WERI-Rb-1 (cell line): ENCODE measurements at regions not wholly inside any gene's neighbourhood (a gene's known extent, or its start where the extent isn't known, plus 50 kb on each side); places are given as distances from the start of the nearest gene placed in this dataset.
"Not testable (repeated sequence)": the region's sequence is repeated elsewhere in the genome, so short reads cannot be mapped to it uniquely, and the experiment has no call there.

ENCODE experiments used
- DNase-seq: peaks from one replicate; pipeline ENCODE4 v3.0.0-alpha.2; 2020
- H3K27ac ChIP-seq: fragments of 250-450 bp; sonication (Bioruptor Pico); 2 replicates; pipeline ENCODE4 v1.5.1; 2020; ENCODE audit warnings: mild to moderate bottlenecking, moderate library complexity
- H3K27me3 ChIP-seq: fragments of 250-450 bp; sonication (Bioruptor Pico); 2 replicates; pipeline ENCODE4 v1.5.1; 2021; ENCODE audit warnings: mild to moderate bottlenecking, low read depth, moderate library complexity; ENCODE audit not compliant: insufficient read depth, severe bottlenecking
- H3K36me3 ChIP-seq: fragments of 250-450 bp; sonication (Bioruptor Pico); 2 replicates; pipeline ENCODE4 v1.5.1; 2020; ENCODE audit warnings: mild to moderate bottlenecking, moderate library complexity
- H3K4me3 ChIP-seq: 2 replicates; pipeline ENCODE4 v1.5.1; 2011; ENCODE audit warnings: low read depth, mild to moderate bottlenecking, control low read depth, low read length
- H3K9me3 ChIP-seq: fragments of 250-450 bp; sonication (Bioruptor Pico); 2 replicates; pipeline ENCODE4 v1.5.1; 2021; ENCODE audit warnings: mild to moderate bottlenecking, moderate library complexity; ENCODE audit not compliant: severe bottlenecking
- CTCF ChIP-seq: IDR thresholded peaks from 2 replicates; pipeline ENCODE4 v1.5.1; 2011; ENCODE audit warnings: low read depth, mild to moderate bottlenecking, control low read depth, inconsistent platforms, low read length

GRCh38 chrX:63417649-63418048, 66.5 kb upstream of the SPIN4 start:
- DNase-seq, result no peak
- H3K36me3 ChIP-seq, result no peaks in the 10 kb centered on the region
- H3K4me3 ChIP-seq, result no peak overlapping the region
- no peak for TF ChIP-seq CTCF
- no peaks in the 10 kb centered on the region for H3K9me3 ChIP-seq
- H3K27ac ChIP-seq, result no peak overlapping the region
- no peaks in the 10 kb centered on the region for H3K27me3 ChIP-seq

DNA sequence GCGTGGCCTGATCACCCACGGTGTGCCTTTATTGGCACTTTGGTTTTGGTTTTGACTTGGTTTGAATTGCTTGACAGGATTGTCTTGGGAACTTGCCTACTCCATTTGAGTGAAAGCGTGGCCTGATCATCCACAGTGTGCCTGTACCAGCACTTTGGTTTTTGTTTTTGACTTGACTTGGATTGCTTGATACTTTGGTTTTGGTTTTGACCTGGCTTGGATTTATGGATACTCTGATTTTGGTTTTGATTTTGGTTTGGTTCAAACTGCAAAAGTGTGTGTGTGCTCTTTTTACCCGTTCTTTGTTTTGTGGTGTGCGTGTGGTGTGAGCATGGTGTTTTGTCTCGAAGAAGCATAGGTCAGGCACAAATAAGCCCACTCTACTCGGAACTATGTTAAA, 58.8 kb upstream of the SPIN4 start:
- H3K36me3 ChIP-seq, H3K9me3 ChIP-seq, H3K4me3 ChIP-seq, H3K27me3 ChIP-seq, H3K27ac ChIP-seq, DNase-seq: not testable (repeated sequence)

- TF ChIP-seq CTCF, result no peak
- H3K27me3 ChIP-seq, result no peaks in the 10 kb centered on the region
- H3K4me3 ChIP-seq, result no peak overlapping the region
- no peak for DNase-seq
- no peaks in the 10 kb centered on the region for H3K36me3 ChIP-seq
- H3K27ac ChIP-seq, result no peak overlapping the region
- H3K9me3 ChIP-seq, result no peaks in the 10 kb centered on the region
Observed at GRCh38 chrX:63408050-63408449, 56.9 kb upstream of the SPIN4 start.

DNA sequence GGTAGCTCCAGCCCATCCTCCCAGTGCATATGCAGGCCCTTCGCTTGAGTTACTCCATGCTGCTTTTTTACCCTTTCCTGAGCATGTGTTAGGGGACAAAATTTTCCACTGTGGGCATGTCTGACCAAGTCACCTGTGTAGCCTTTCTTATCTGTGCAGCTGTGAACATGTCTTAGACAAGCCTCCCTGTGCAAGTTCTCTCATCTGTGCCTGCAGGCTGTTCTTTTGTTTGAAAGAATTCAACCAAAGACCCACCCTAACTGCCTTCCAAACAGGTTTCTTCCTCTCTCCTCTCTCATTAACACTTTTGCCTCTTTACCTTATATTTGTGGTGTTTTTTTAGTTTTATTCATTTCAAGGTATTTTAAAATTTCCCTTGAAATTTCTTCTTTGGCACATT, 53.2 kb upstream of the SPIN4 start:
- no peak for DNase-seq

DNA sequence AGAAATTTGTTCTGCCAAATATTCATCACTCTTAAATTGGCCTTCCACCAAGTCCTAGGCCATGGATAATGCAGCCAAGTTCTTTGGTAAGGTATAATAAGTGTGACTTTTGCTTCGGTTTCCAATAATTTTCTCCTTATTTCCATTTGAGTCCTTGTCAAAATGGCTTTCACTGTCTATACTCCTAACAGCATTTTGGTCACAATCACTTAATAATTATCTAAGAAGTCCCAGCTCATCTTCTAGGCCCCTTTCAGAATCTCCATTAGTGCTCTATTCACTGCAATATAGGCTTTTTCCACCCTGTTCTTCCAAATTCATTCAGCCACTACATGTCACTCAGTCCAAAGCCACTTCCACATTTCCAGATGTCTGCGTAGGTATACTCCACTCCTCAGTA, 51.0 kb upstream of the SPIN4 start:
- no peak for TF ChIP-seq CTCF
- Histone ChIP-seq H3K9me3 (no peaks in the 10 kb centered on the region), H3K4me3 (no peak overlapping the region), H3K27me3 (no peaks in the 10 kb centered on the region), H3K27ac (no peak overlapping the region), H3K36me3 (no peaks in the 10 kb centered on the region)
- DNase-seq, result no peak

More for the DNA sequence above, 53.2 kb upstream of the SPIN4 start:
- H3K27me3 ChIP-seq, result no peaks in the 10 kb centered on the region
- H3K4me3 ChIP-seq, result no peak overlapping the region
- no peaks in the 10 kb centered on the region for H3K36me3 ChIP-seq
- no peak for TF ChIP-seq CTCF
- H3K9me3 ChIP-seq, result no peaks in the 10 kb centered on the region
- no peak overlapping the region for H3K27ac ChIP-seq
